ENCODE measurements at regions not wholly inside any gene's neighbourhood (a gene's known extent, or its start where the extent isn't known, plus 50 kb on each side); places are given as distances from the start of the nearest gene placed in this dataset.
A peak's percentile ranks its signal among the peaks of the same experiment; 100 is the strongest.

- no peaks in the 10 kb centered on the region for H3K79me1 ChIP-seq (ENCODE audit: low read length)
- H3K4ac ChIP-seq (ENCODE audit: low read depth, low read length) = no peak overlapping the region
- no peaks in the 10 kb centered on the region for H3K36me3 ChIP-seq (ENCODE audit: control insufficient read depth, insufficient read depth, low read length)
- no peak overlapping the region for H3K56ac ChIP-seq (ENCODE audit: low read length)
- H3K23ac ChIP-seq (ENCODE audit: low read length) = no peak overlapping the region
- no peak overlapping the region for H2BK15ac ChIP-seq (replicated peaks; ENCODE audit: low read depth)
- H2AK5ac ChIP-seq (ENCODE audit: low read length) = no peak overlapping the region
- no CpG with 5 or more reads among the region's 2 CpGs for WGBS (ENCODE audit: extremely low coverage, insufficient coverage, low lambda C conversion rate)
- no peak overlapping the region for H3K18ac ChIP-seq (ENCODE audit: low read length)
- no peaks in the 10 kb centered on the region for H3K4me1 ChIP-seq (ENCODE audit: control insufficient read depth, low read depth, low read length)
- DNase-seq = no peak
- no peak overlapping the region for H3K27ac ChIP-seq (ENCODE audit: low read depth, low read length)
- H3K9ac ChIP-seq (ENCODE audit: low read length) = no peak overlapping the region
- H4K5ac ChIP-seq (ENCODE audit: low read length) = no peak overlapping the region
- H3K27me3 ChIP-seq (ENCODE audit: insufficient read depth, low read length, poor library complexity) = no peaks in the 10 kb centered on the region
- no peak overlapping the region for H3K4me3 ChIP-seq (ENCODE audit: low read length)
- no peak overlapping the region for H2BK5ac ChIP-seq (ENCODE audit: low read length)
- no peaks in the 10 kb centered on the region for H3K79me2 ChIP-seq (ENCODE audit: control insufficient read depth, insufficient read depth, low read length)
- no peak overlapping the region for H4K8ac ChIP-seq (ENCODE audit: low read depth, low read length)
- H3K4me2 ChIP-seq (ENCODE audit: low read length) = no peak overlapping the region
- H2BK120ac ChIP-seq (ENCODE audit: low read depth, low read length) = no peak overlapping the region
Observed at GRCh38 chr7:108771853-108772252, 202.2 kb downstream of the DNAJB9 start.

GRCh38 chr7:108777966-108778365 lies 208.3 kb downstream of the DNAJB9 start:
- H3K27ac ChIP-seq (ENCODE audit: low read depth, low read length) = no peak overlapping the region
- H3K27me3 ChIP-seq (ENCODE audit: insufficient read depth, low read length, poor library complexity) = no peaks in the 10 kb centered on the region
- no peaks in the 10 kb centered on the region for H3K36me3 ChIP-seq (ENCODE audit: control insufficient read depth, insufficient read depth, low read length)
- H2BK120ac ChIP-seq (ENCODE audit: low read depth, low read length) = no peak overlapping the region
- no peak overlapping the region for H3K56ac ChIP-seq (ENCODE audit: low read length)
- no peak overlapping the region for H3K9ac ChIP-seq (ENCODE audit: low read length)
- H3K23ac ChIP-seq (ENCODE audit: low read length) = no peak overlapping the region
- no peak overlapping the region for H2BK15ac ChIP-seq (replicated peaks; ENCODE audit: low read depth)
- H4K8ac ChIP-seq (ENCODE audit: low read depth, low read length) = no peak overlapping the region
- no peak overlapping the region for H3K4me2 ChIP-seq (ENCODE audit: low read length)
- DNase-seq = no peak
- no CpG with 5 or more reads among the region's 1 CpG for WGBS (ENCODE audit: extremely low coverage, insufficient coverage, low lambda C conversion rate)
- no peaks in the 10 kb centered on the region for H3K79me2 ChIP-seq (ENCODE audit: control insufficient read depth, insufficient read depth, low read length)
- H3K4me3 ChIP-seq (ENCODE audit: low read length) = no peak overlapping the region
- no peaks in the 10 kb centered on the region for H3K79me1 ChIP-seq (ENCODE audit: low read length)
- H2BK5ac ChIP-seq (ENCODE audit: low read length) = no peak overlapping the region
- no peak overlapping the region for H4K5ac ChIP-seq (ENCODE audit: low read length)
- H3K4me1 ChIP-seq (ENCODE audit: control insufficient read depth, low read depth, low read length) = no peaks in the 10 kb centered on the region
- no peak overlapping the region for H3K18ac ChIP-seq (ENCODE audit: low read length)
- no peak overlapping the region for H3K4ac ChIP-seq (ENCODE audit: low read depth, low read length)
- no peak overlapping the region for H2AK5ac ChIP-seq (ENCODE audit: low read length)

- no peak overlapping the region for H3K56ac ChIP-seq (ENCODE audit: low read length)
- H2BK5ac ChIP-seq (ENCODE audit: low read length) = no peak overlapping the region
- H3K27ac ChIP-seq (ENCODE audit: low read depth, low read length) = no peak overlapping the region
- no peaks in the 10 kb centered on the region for H3K79me1 ChIP-seq (ENCODE audit: low read length)
- H3K79me2 ChIP-seq (ENCODE audit: control insufficient read depth, insufficient read depth, low read length) = no peaks in the 10 kb centered on the region
- no CpG with 5 or more reads among the region's 1 CpG for WGBS (ENCODE audit: extremely low coverage, insufficient coverage, low lambda C conversion rate)
- H2BK15ac ChIP-seq (replicated peaks; ENCODE audit: low read depth) = no peak overlapping the region
- no peak overlapping the region for H3K4ac ChIP-seq (ENCODE audit: low read depth, low read length)
- no peaks in the 10 kb centered on the region for H3K4me1 ChIP-seq (ENCODE audit: control insufficient read depth, low read depth, low read length)
- H4K8ac ChIP-seq (ENCODE audit: low read depth, low read length) = no peak overlapping the region
- H2BK120ac ChIP-seq (ENCODE audit: low read depth, low read length) = no peak overlapping the region
- H2AK5ac ChIP-seq (ENCODE audit: low read length) = no peak overlapping the region
- H3K27me3 ChIP-seq (ENCODE audit: insufficient read depth, low read length, poor library complexity) = no peaks in the 10 kb centered on the region
- H3K9ac ChIP-seq (ENCODE audit: low read length) = no peak overlapping the region
- H4K5ac ChIP-seq (ENCODE audit: low read length) = no peak overlapping the region
- DNase-seq = no peak
- H3K36me3 ChIP-seq (ENCODE audit: control insufficient read depth, insufficient read depth, low read length) = no peaks in the 10 kb centered on the region
- H3K18ac ChIP-seq (ENCODE audit: low read length) = no peak overlapping the region
- H3K4me3 ChIP-seq (ENCODE audit: low read length) = no peak overlapping the region
- no peak overlapping the region for H3K4me2 ChIP-seq (ENCODE audit: low read length)
- no peak overlapping the region for H3K23ac ChIP-seq (ENCODE audit: low read length)
Observed at GRCh38 chr7:108789451-108789850, 219.8 kb downstream of the DNAJB9 start.

- H3K9ac ChIP-seq (ENCODE audit: low read length) = no peak overlapping the region
- no CpG with 5 or more reads among the region's 1 CpG for WGBS (ENCODE audit: extremely low coverage, insufficient coverage, low lambda C conversion rate)
- no peak overlapping the region for H3K27ac ChIP-seq (ENCODE audit: low read depth, low read length)
- no peak overlapping the region for H2BK15ac ChIP-seq (replicated peaks; ENCODE audit: low read depth)
- no peak overlapping the region for H2BK5ac ChIP-seq (ENCODE audit: low read length)
- no peak overlapping the region for H3K56ac ChIP-seq (ENCODE audit: low read length)
- no peak overlapping the region for H4K5ac ChIP-seq (ENCODE audit: low read length)
- no peaks in the 10 kb centered on the region for H3K79me2 ChIP-seq (ENCODE audit: control insufficient read depth, insufficient read depth, low read length)
- no peak overlapping the region for H3K4me2 ChIP-seq (ENCODE audit: low read length)
- no peaks in the 10 kb centered on the region for H3K36me3 ChIP-seq (ENCODE audit: control insufficient read depth, insufficient read depth, low read length)
- no peak overlapping the region for H3K4ac ChIP-seq (ENCODE audit: low read depth, low read length)
- DNase-seq = no peak
- no peaks in the 10 kb centered on the region for H3K79me1 ChIP-seq (ENCODE audit: low read length)
- no peak overlapping the region for H2BK120ac ChIP-seq (ENCODE audit: low read depth, low read length)
- no peaks in the 10 kb centered on the region for H3K27me3 ChIP-seq (ENCODE audit: insufficient read depth, low read length, poor library complexity)
- H4K8ac ChIP-seq (ENCODE audit: low read depth, low read length) = no peak overlapping the region
- no peak overlapping the region for H2AK5ac ChIP-seq (ENCODE audit: low read length)
- H3K18ac ChIP-seq (ENCODE audit: low read length) = no peak overlapping the region
- no peak overlapping the region for H3K23ac ChIP-seq (ENCODE audit: low read length)
- no peak overlapping the region for H3K4me3 ChIP-seq (ENCODE audit: low read length)
- H3K4me1 ChIP-seq (ENCODE audit: control insufficient read depth, low read depth, low read length) = no peaks in the 10 kb centered on the region
Observed at GRCh38 chr7:108794466-108794865, 224.8 kb downstream of the DNAJB9 start.

GRCh38 chr7:108802650-108803049 lies 233.0 kb downstream of the DNAJB9 start:
- H3K4me2 ChIP-seq (ENCODE audit: low read length) = no peak overlapping the region
- H3K18ac ChIP-seq (ENCODE audit: low read length) = no peak overlapping the region
- H3K23ac ChIP-seq (ENCODE audit: low read length) = no peak overlapping the region
- H3K27me3 ChIP-seq (ENCODE audit: insufficient read depth, low read length, poor library complexity) = no peaks in the 10 kb centered on the region
- H3K4me3 ChIP-seq (ENCODE audit: low read length) = no peak overlapping the region
- H4K5ac ChIP-seq (ENCODE audit: low read length) = no peak overlapping the region
- no peaks in the 10 kb centered on the region for H3K79me2 ChIP-seq (ENCODE audit: control insufficient read depth, insufficient read depth, low read length)
- H2AK5ac ChIP-seq (ENCODE audit: low read length) = no peak overlapping the region
- H3K56ac ChIP-seq (ENCODE audit: low read length) = no peak overlapping the region
- no peaks in the 10 kb centered on the region for H3K4me1 ChIP-seq (ENCODE audit: control insufficient read depth, low read depth, low read length)
- H3K9ac ChIP-seq (ENCODE audit: low read length) = no peak overlapping the region
- H2BK120ac ChIP-seq (ENCODE audit: low read depth, low read length) = no peak overlapping the region
- H3K36me3 ChIP-seq (ENCODE audit: control insufficient read depth, insufficient read depth, low read length) = no peaks in the 10 kb centered on the region
- H4K8ac ChIP-seq (ENCODE audit: low read depth, low read length) = no peak overlapping the region
- H3K27ac ChIP-seq (ENCODE audit: low read depth, low read length) = no peak overlapping the region
- no peaks in the 10 kb centered on the region for H3K79me1 ChIP-seq (ENCODE audit: low read length)
- no peak for DNase-seq
- no peak overlapping the region for H3K4ac ChIP-seq (ENCODE audit: low read depth, low read length)
- H2BK5ac ChIP-seq (ENCODE audit: low read length) = no peak overlapping the region
- H2BK15ac ChIP-seq (replicated peaks; ENCODE audit: low read depth) = no peak overlapping the region
- no CpG with 5 or more reads among the region's 2 CpGs for WGBS (ENCODE audit: extremely low coverage, insufficient coverage, low lambda C conversion rate)

GRCh38 chr7:108805808-108806397 lies 236.2 kb downstream of the DNAJB9 start:
- H3K4me3 ChIP-seq (ENCODE audit: low read length) = no peak overlapping the region
- no peak overlapping the region for H2BK15ac ChIP-seq (replicated peaks; ENCODE audit: low read depth)
- WGBS (ENCODE audit: extremely low coverage, insufficient coverage, low lambda C conversion rate) = no CpG with 5 or more reads among the region's 6 CpGs
- no peaks in the 10 kb centered on the region for H3K27me3 ChIP-seq (ENCODE audit: insufficient read depth, low read length, poor library complexity)
- H3K79me2 ChIP-seq (ENCODE audit: control insufficient read depth, insufficient read depth, low read length) = no peaks in the 10 kb centered on the region
- no peak overlapping the region for H3K4me2 ChIP-seq (ENCODE audit: low read length)
- no peaks in the 10 kb centered on the region for H3K79me1 ChIP-seq (ENCODE audit: low read length)
- H4K8ac ChIP-seq (ENCODE audit: low read depth, low read length) = peak overlapping the region; percentile 81
- no peak overlapping the region for H2AK5ac ChIP-seq (ENCODE audit: low read length)
- H3K27ac ChIP-seq (ENCODE audit: low read depth, low read length) = no peak overlapping the region
- H3K4me1 ChIP-seq (ENCODE audit: control insufficient read depth, low read depth, low read length) = no peaks in the 10 kb centered on the region
- no peak overlapping the region for H2BK5ac ChIP-seq (ENCODE audit: low read length)
- no peak overlapping the region for H3K18ac ChIP-seq (ENCODE audit: low read length)
- H3K4ac ChIP-seq (ENCODE audit: low read depth, low read length) = no peak overlapping the region
- H3K36me3 ChIP-seq (ENCODE audit: control insufficient read depth, insufficient read depth, low read length) = no peaks in the 10 kb centered on the region
- H3K23ac ChIP-seq (ENCODE audit: low read length) = no peak overlapping the region
- no peak overlapping the region for H3K56ac ChIP-seq (ENCODE audit: low read length)
- H2BK120ac ChIP-seq (ENCODE audit: low read depth, low read length) = no peak overlapping the region
- peak; percentile 63 for DNase-seq
- no peak overlapping the region for H4K5ac ChIP-seq (ENCODE audit: low read length)
- no peak overlapping the region for H3K9ac ChIP-seq (ENCODE audit: low read length)

Measured in mesendoderm (in vitro differentiated cells).